ENCODE measurements at regions not wholly inside any gene's neighbourhood (a gene's known extent, or its start where the extent isn't known, plus 50 kb on each side); places are given as distances from the start of the nearest gene placed in this dataset.
A peak's percentile ranks its signal among the peaks of the same experiment; 100 is the strongest.

GRCh38 chr6:11317885-11318771 is 85.7 kb upstream of the NEDD9 start:
- Histone ChIP-seq H3K4me3 (no peak overlapping the region), H3K27ac (peak overlapping the region in 5 of 8 donors; percentile 16 to 68 (median 33)), H3K9me3 (no peaks in the 10 kb centered on the region), H3K4me1 (peaks cover 0 to 30% (median 11%) of the 10 kb centered on the region in 6 donors), H3K27me3 (replicated peaks in 1 of 7) (no peaks in the 10 kb centered on the region), H3K36me3 (peaks cover 0 to 57% (median 0%) of the 10 kb centered on the region in 6 donors)
- TF ChIP-seq, protein P1, sequence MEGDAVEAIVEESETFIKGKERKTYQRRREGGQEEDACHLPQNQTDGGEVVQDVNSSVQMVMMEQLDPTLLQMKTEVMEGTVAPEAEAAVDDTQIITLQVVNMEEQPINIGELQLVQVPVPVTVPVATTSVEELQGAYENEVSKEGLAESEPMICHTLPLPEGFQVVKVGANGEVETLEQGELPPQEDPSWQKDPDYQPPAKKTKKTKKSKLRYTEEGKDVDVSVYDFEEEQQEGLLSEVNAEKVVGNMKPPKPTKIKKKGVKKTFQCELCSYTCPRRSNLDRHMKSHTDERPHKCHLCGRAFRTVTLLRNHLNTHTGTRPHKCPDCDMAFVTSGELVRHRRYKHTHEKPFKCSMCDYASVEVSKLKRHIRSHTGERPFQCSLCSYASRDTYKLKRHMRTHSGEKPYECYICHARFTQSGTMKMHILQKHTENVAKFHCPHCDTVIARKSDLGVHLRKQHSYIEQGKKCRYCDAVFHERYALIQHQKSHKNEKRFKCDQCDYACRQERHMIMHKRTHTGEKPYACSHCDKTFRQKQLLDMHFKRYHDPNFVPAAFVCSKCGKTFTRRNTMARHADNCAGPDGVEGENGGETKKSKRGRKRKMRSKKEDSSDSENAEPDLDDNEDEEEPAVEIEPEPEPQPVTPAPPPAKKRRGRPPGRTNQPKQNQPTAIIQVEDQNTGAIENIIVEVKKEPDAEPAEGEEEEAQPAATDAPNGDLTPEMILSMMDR (IDR thresholded peaks at IDR 0.05 in 8 of 11, conservative IDR thresholded peaks at IDR 0.05 in 3 of 11) = no peak
- peak in 1 of 3 donors; percentile 50 for TF ChIP-seq POLR2AphosphoS5 (IDR thresholded peaks at IDR 0.05)
- no peak for TF ChIP-seq POLR2A (IDR thresholded peaks at IDR 0.05)
- 58 to 67% (median 61%) methylated on average over 11 of the region's 11 CpGs for WGBS, 5 donors
- DNase-seq = no peak
- intact Hi-C loops (cut with DNase I; ENCODE audit: low total_unique reads) = no loop called here

GRCh38 chr6:11315743-11316437 is 83.4 kb upstream of the NEDD9 start:
- Histone ChIP-seq H3K4me1 (peaks cover 0 to 25% (median 9%) of the 10 kb centered on the region in 6 donors), H3K27ac (no peak overlapping the region), H3K9me3 (no peaks in the 10 kb centered on the region), H3K27me3 (replicated peaks in 1 of 7) (no peaks in the 10 kb centered on the region), H3K36me3 (peaks cover 0 to 47% (median 0%) of the 10 kb centered on the region in 6 donors), H3K4me3 (no peak overlapping the region)
- intact Hi-C loops (cut with DNase I; ENCODE audit: low total_unique reads) = no loop called here
- DNase-seq = no peak
- WGBS, 5 donors = 65 to 88% (median 74%) methylated on average over 5 of the region's 5 CpGs
- no peak for TF ChIP-seq POLR2AphosphoS5 (IDR thresholded peaks at IDR 0.05)
- no peak for TF ChIP-seq POLR2A (IDR thresholded peaks at IDR 0.05)
- TF ChIP-seq, protein P1 (IDR thresholded peaks at IDR 0.05 in 8 of 11, conservative IDR thresholded peaks at IDR 0.05 in 3 of 11) = no peak

- no peak for DNase-seq
- peaks cover 0 to 22% (median 5%) of the 10 kb centered on the region in 6 donors for H3K4me1 ChIP-seq
- no peak overlapping the region for H3K27ac ChIP-seq
- H3K9me3 ChIP-seq = no peaks in the 10 kb centered on the region
- no peak for TF ChIP-seq POLR2AphosphoS5 (IDR thresholded peaks at IDR 0.05)
- no peak for TF ChIP-seq POLR2A (IDR thresholded peaks at IDR 0.05)
- TF ChIP-seq, protein P1 (IDR thresholded peaks at IDR 0.05 in 8 of 11, conservative IDR thresholded peaks at IDR 0.05 in 3 of 11) = no peak
- peaks cover 0 to 50% (median 0%) of the 10 kb centered on the region in 6 donors for H3K36me3 ChIP-seq
- H3K4me3 ChIP-seq = no peak overlapping the region
- no peaks in the 10 kb centered on the region for H3K27me3 ChIP-seq (replicated peaks in 1 of 7)
- 89 to 97% (median 94%) methylated on average over 1 of the region's 1 CpG for WGBS, 5 donors
- intact Hi-C loops (cut with DNase I; ENCODE audit: low total_unique reads) = no loop called here
These were observed 80.7 kb upstream of the NEDD9 start for GRCh38 chr6:11313207-11313606.

DNA sequence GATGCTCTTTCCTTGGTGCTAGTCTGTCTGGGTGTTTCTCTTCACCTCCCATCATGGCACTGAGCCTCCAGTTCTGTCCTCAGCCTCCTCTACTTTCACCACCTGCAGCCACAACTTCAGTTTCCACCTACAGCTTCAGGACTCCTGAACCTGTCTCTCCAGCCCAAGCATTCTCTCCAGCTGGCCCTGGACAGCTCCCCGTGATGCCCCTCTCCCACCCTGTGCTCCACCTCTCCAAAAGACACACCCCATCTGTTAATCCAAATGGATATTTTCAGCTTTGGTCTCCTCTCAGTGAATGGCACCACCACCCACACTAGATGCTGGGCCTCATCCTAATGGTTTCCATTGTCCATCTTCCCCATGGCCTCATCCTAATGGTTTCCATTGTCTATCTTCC is 79.5 kb upstream of the NEDD9 start:
- WGBS, 5 donors = 89 to 100% (median 97%) methylated on average over 1 of the region's 1 CpG
- Histone ChIP-seq H3K36me3 (peaks cover 0 to 39% (median 0%) of the 10 kb centered on the region in 6 donors), H3K9me3 (no peaks in the 10 kb centered on the region), H3K4me3 (no peak overlapping the region), H3K27me3 (replicated peaks in 1 of 7) (no peaks in the 10 kb centered on the region), H3K4me1 (peaks cover 0 to 17% (median 3%) of the 10 kb centered on the region in 6 donors), H3K27ac (no peak overlapping the region)
- TF ChIP-seq, protein P1 (IDR thresholded peaks at IDR 0.05 in 8 of 11, conservative IDR thresholded peaks at IDR 0.05 in 3 of 11) = no peak
- TF ChIP-seq POLR2AphosphoS5 (IDR thresholded peaks at IDR 0.05) = no peak
- no peak for TF ChIP-seq POLR2A (IDR thresholded peaks at IDR 0.05)
- DNase-seq = no peak
- intact Hi-C loops (cut with DNase I; ENCODE audit: low total_unique reads) = no loop called here
